LNCaP clone FGC (cell line): ENCODE measurements at regions not wholly inside any gene's neighbourhood (a gene's known extent, or its start where the extent isn't known, plus 50 kb on each side); places are given as distances from the start of the nearest gene placed in this dataset.
A peak's percentile ranks its signal among the peaks of the same experiment; 100 is the strongest.

ENCODE experiments used
- DNase-seq: peaks from one replicate; pipeline ENCODE4 v3.0.0-alpha.2; 2011; ENCODE audit warnings: low read depth
- H3K4me3 ChIP-seq: 2 replicates; pipeline ENCODE4 v1.5.1; 2011; ENCODE audit warnings: mild to moderate bottlenecking, low read depth, low read length, control low read depth
- CTCF ChIP-seq: IDR thresholded peaks from 2 replicates; pipeline ENCODE4 v1.5.1; 2012; ENCODE audit warnings: mild to moderate bottlenecking; ENCODE audit not compliant: control insufficient read depth, insufficient read depth; ENCODE audit errors: extremely low read depth

GRCh38 chr18:43649649-43650357 is 372.5 kb upstream of the SYT4 start:
- H3K4me3 ChIP-seq = no peak overlapping the region
- TF ChIP-seq CTCF = no peak
- DNase-seq = no peak

GRCh38 chr18:43650426-43650825 is 373.1 kb upstream of the SYT4 start:
- no peak for TF ChIP-seq CTCF
- no peak overlapping the region for H3K4me3 ChIP-seq
- DNase-seq = no peak

GRCh38 chr18:43651057-43651456 is 373.8 kb upstream of the SYT4 start:
- DNase-seq = no peak
- TF ChIP-seq CTCF = no peak
- no peak overlapping the region for H3K4me3 ChIP-seq

- TF ChIP-seq CTCF = no peak
- no peak overlapping the region for H3K4me3 ChIP-seq
- DNase-seq = no peak
These were observed 379.3 kb upstream of the SYT4 start for GRCh38 chr18:43656547-43656946.

GRCh38 chr18:43661570-43661969 is 384.3 kb upstream of the SYT4 start:
- no peak overlapping the region for H3K4me3 ChIP-seq
- peak; percentile 61 for TF ChIP-seq CTCF
- peak; percentile 65 for DNase-seq

- DNase-seq = no peak
- no peak for TF ChIP-seq CTCF
- H3K4me3 ChIP-seq = no peak overlapping the region
These were observed 385.4 kb upstream of the SYT4 start for GRCh38 chr18:43662657-43663056.

- no peak for TF ChIP-seq CTCF
- DNase-seq = no peak
- no peak overlapping the region for H3K4me3 ChIP-seq
These were observed 385.9 kb upstream of the SYT4 start for GRCh38 chr18:43663159-43663558.
